Uterus (tissue), 2 donors: ENCODE measurements at regions not wholly inside any gene's neighbourhood (a gene's known extent, or its start where the extent isn't known, plus 50 kb on each side); places are given as distances from the start of the nearest gene placed in this dataset.

Experiments used
- CTCF ChIP-seq, 4 experiments: fragments of 200-600 bp in 2 of 4; fragments of 450-650 bp in 2 of 4; sonication (generic) in 2 of 4; IDR thresholded peaks; one replicate each; pipeline ENCODE4 v1.5.1; 2016 to 2019; ENCODE audit warnings: antibody characterized with exemption in 4 of 4, mild to moderate bottlenecking in 2 of 4, moderate library complexity in 1 of 4
- POLR2A ChIP-seq, 2 donors: fragments of 450-650 bp; IDR thresholded peaks; one replicate each; pipeline ENCODE4 v1.6.1; 2016; ENCODE audit warnings: antibody characterized with exemption in 2 of 2, mild to moderate bottlenecking in 1 of 2, moderate library complexity in 1 of 2

- no peak for TF ChIP-seq CTCF (IDR thresholded peaks at IDR 0.05)
- no peak for TF ChIP-seq POLR2A (IDR thresholded peaks at IDR 0.05)
Measured at GRCh38 chr18:78671551-78671950, 308.1 kb upstream of the SALL3 start.
